Keratinocyte (primary cell): ENCODE measurements at regions not wholly inside any gene's neighbourhood (a gene's known extent, or its start where the extent isn't known, plus 50 kb on each side); places are given as distances from the start of the nearest gene placed in this dataset.

Experiments
- DNase-seq: peaks from one replicate; pipeline ENCODE4 v3.0.0-alpha.2; 2011; ENCODE audit warnings: low read depth, missing footprints, low spot score
- FAIRE-seq: peaks from 2 replicates; lab custom pipeline; 2011; peaks lifted over from hg19 to GRCh38; lab: Jason Lieb, UNC
- H2AFZ ChIP-seq: 2 replicates; pipeline ENCODE4 v1.6.0; 2012; ENCODE audit warnings: low read length, control low read depth, inconsistent platforms; ENCODE audit not compliant: control insufficient read depth
- H3K27ac ChIP-seq: 2 replicates; pipeline ENCODE4 v1.5.1; 2011; ENCODE audit warnings: low read length; ENCODE audit not compliant: control insufficient read depth, insufficient read depth
- H3K27me3 ChIP-seq: 3 replicates; pipeline ENCODE4 v1.6.0; 2011; ENCODE audit warnings: low read length; ENCODE audit not compliant: control insufficient read depth, insufficient read depth; ENCODE audit errors: extremely low read depth
- H3K36me3 ChIP-seq, 2 experiments: 2 replicates in 1 of 2; 3 replicates in 1 of 2; pipeline ENCODE4 v1.5.1; 2011; ENCODE audit warnings: low read length in 2 of 2, mild to moderate bottlenecking in 1 of 2; ENCODE audit not compliant: control insufficient read depth in 2 of 2, insufficient read depth in 2 of 2; ENCODE audit errors: extremely low read depth in 1 of 2
- H3K4me1 ChIP-seq: 3 replicates; pipeline ENCODE4 v1.5.1; 2011; ENCODE audit warnings: low read length; ENCODE audit not compliant: control insufficient read depth, insufficient read depth; ENCODE audit errors: extremely low read depth
- H3K4me2 ChIP-seq: 3 replicates; pipeline ENCODE4 v1.6.0; 2011; ENCODE audit warnings: low read depth, low read length; ENCODE audit not compliant: control insufficient read depth, insufficient read depth; ENCODE audit errors: extremely low read depth
- H3K4me3 ChIP-seq, 3 experiments: fragments of 200-600 bp in 1 of 3; sonication (generic) in 1 of 3; 2 replicates in 2 of 3; 3 replicates in 1 of 3; pipeline ENCODE4 v1.5.1; 2011 to 2016; ENCODE audit warnings: low read length in 3 of 3, mild to moderate bottlenecking in 3 of 3, control low read depth in 2 of 3, inconsistent platforms in 1 of 3, low read depth in 1 of 3, mixed read lengths in 1 of 3, mixed run types in 1 of 3, moderate library complexity in 1 of 3; ENCODE audit not compliant: control insufficient read depth in 2 of 3, insufficient read depth in 2 of 3; ENCODE audit errors: extremely low read depth in 1 of 3
- H3K79me2 ChIP-seq: 2 replicates; pipeline ENCODE4 v1.6.0; 2012; ENCODE audit warnings: low read length; ENCODE audit not compliant: control insufficient read depth, insufficient read depth
- H3K9ac ChIP-seq: 3 replicates; pipeline ENCODE4 v1.6.0; 2011; ENCODE audit warnings: low read length; ENCODE audit not compliant: control insufficient read depth, insufficient read depth; ENCODE audit errors: extremely low read depth
- H3K9me1 ChIP-seq: 3 replicates; pipeline ENCODE4 v1.6.0; 2011; ENCODE audit warnings: low read length; ENCODE audit not compliant: control insufficient read depth, insufficient read depth; ENCODE audit errors: extremely low read depth
- H3K9me3 ChIP-seq: 2 replicates; pipeline ENCODE4 v1.5.1; 2012; ENCODE audit warnings: low read depth, low read length; ENCODE audit not compliant: control insufficient read depth
- H4K20me1 ChIP-seq: 3 replicates; pipeline ENCODE4 v1.6.0; 2011; ENCODE audit warnings: low read length; ENCODE audit not compliant: control insufficient read depth, insufficient read depth; ENCODE audit errors: extremely low read depth
- CTCF ChIP-seq, 3 experiments: IDR thresholded peaks in 1 of 3; conservative IDR thresholded peaks in 1 of 3; optimal IDR thresholded peaks in 1 of 3; 2 replicates in 2 of 3; 3 replicates in 1 of 3; pipeline versions ENCODE3 to v1.5.1; 2011; ENCODE audit warnings: low read length in 3 of 3, mild to moderate bottlenecking in 3 of 3, moderate library complexity in 2 of 3, control low read depth in 1 of 3, inconsistent platforms in 1 of 3; ENCODE audit not compliant: insufficient read depth in 2 of 3; ENCODE audit errors: extremely low read depth in 1 of 3
- EZH2 ChIP-seq: IDR thresholded peaks from one replicate; pipeline ENCODE4 v1.6.1; 2012; ENCODE audit warnings: inconsistent platforms, mild to moderate bottlenecking, low read length, moderate library complexity
- dilution Hi-C: fragments of 300-500 bp; cut with MboI; formaldehyde crosslinking; loops from one replicate; pipeline ENCODE4 v1.7.0; 2020; ENCODE audit warnings: low sequenced_read_pairs; ENCODE audit not compliant: extremely low pct_ligation_motif_present

- no peak for FAIRE-seq
- no peaks in the 10 kb centered on the region for H3K9me3 ChIP-seq
- dilution Hi-C loops: no loop called here
These were observed 306.7 kb upstream of the ROBO2 start for GRCh38 chr3:76733073-76733759.

GRCh38 chr3:76735152-76735551 lies 304.7 kb upstream of the ROBO2 start:
- FAIRE-seq: no peak
- no peak overlapping the region for H3K4me3 ChIP-seq
- no peaks in the 10 kb centered on the region for H3K9me3 ChIP-seq
- no peaks in the 10 kb centered on the region for H3K36me3 ChIP-seq
- H3K9me1 ChIP-seq: no peaks in the 10 kb centered on the region
- H3K4me2 ChIP-seq: no peak overlapping the region
- no peak overlapping the region for H3K27ac ChIP-seq
- dilution Hi-C loops: no loop called here
- no peaks in the 10 kb centered on the region for H4K20me1 ChIP-seq
- DNase-seq: no peak
- no peaks in the 10 kb centered on the region for H3K27me3 ChIP-seq
- no peaks in the 10 kb centered on the region for H3K79me2 ChIP-seq
- no peaks in the 10 kb centered on the region for H3K4me1 ChIP-seq
- no peak overlapping the region for H2AFZ ChIP-seq
- TF ChIP-seq EZH2 (no peak), CTCF (optimal IDR thresholded peaks at IDR 0.05 in 1 of 3, IDR thresholded peaks at IDR 0.05 in 1 of 3, conservative IDR thresholded peaks at IDR 0.05 in 1 of 3; ENCODE audit: extremely low read depth in 1 of 3, insufficient read depth in 2 of 3, low read length in 3 of 3) (no peak)
- H3K9ac ChIP-seq: no peak overlapping the region

More at GRCh38 chr3:76733073-76733759, 306.7 kb upstream of the ROBO2 start:
- no peaks in the 10 kb centered on the region for H3K4me1 ChIP-seq
- no peak overlapping the region for H3K27ac ChIP-seq
- no peak overlapping the region for H2AFZ ChIP-seq
- no peaks in the 10 kb centered on the region for H3K36me3 ChIP-seq
- TF ChIP-seq EZH2: no peak
- no peak for TF ChIP-seq CTCF (optimal IDR thresholded peaks at IDR 0.05 in 1 of 3, IDR thresholded peaks at IDR 0.05 in 1 of 3, conservative IDR thresholded peaks at IDR 0.05 in 1 of 3; ENCODE audit: extremely low read depth in 1 of 3, insufficient read depth in 2 of 3, low read length in 3 of 3)
- H4K20me1 ChIP-seq: no peaks in the 10 kb centered on the region
- H3K4me2 ChIP-seq: no peak overlapping the region
- no peak for DNase-seq
- no peak overlapping the region for H3K4me3 ChIP-seq
- H3K79me2 ChIP-seq: no peaks in the 10 kb centered on the region
- H3K9ac ChIP-seq: no peak overlapping the region
- H3K9me1 ChIP-seq: no peaks in the 10 kb centered on the region
- H3K27me3 ChIP-seq: no peaks in the 10 kb centered on the region
